ENCODE measurements at regions not wholly inside any gene's neighbourhood (a gene's known extent, or its start where the extent isn't known, plus 50 kb on each side); places are given as distances from the start of the nearest gene placed in this dataset.

DNA sequence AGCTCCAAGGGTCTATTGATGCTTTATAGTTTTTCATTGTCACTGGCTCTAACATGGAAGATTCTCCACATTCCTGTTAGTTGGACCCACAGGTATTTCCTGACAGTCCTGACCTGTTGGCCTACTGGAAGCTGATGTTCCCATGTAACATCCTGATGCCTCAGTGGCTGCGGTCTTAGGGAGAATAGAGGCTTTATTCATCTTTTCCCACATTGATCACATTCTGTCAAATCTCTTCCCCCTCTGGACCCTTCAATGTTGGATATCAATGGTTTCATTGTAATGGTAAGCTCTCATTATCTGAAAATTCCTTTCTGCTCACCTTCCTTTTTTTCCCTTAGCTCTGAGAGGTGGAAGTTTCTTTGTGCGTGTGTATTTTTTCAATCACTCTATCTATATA, 280.9 kb upstream of the TBX3 start:
- TF ChIP-seq POLR2A (IDR thresholded peaks at IDR 0.05), result no peak
- TF ChIP-seq, protein P1, sequence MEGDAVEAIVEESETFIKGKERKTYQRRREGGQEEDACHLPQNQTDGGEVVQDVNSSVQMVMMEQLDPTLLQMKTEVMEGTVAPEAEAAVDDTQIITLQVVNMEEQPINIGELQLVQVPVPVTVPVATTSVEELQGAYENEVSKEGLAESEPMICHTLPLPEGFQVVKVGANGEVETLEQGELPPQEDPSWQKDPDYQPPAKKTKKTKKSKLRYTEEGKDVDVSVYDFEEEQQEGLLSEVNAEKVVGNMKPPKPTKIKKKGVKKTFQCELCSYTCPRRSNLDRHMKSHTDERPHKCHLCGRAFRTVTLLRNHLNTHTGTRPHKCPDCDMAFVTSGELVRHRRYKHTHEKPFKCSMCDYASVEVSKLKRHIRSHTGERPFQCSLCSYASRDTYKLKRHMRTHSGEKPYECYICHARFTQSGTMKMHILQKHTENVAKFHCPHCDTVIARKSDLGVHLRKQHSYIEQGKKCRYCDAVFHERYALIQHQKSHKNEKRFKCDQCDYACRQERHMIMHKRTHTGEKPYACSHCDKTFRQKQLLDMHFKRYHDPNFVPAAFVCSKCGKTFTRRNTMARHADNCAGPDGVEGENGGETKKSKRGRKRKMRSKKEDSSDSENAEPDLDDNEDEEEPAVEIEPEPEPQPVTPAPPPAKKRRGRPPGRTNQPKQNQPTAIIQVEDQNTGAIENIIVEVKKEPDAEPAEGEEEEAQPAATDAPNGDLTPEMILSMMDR (IDR thresholded peaks at IDR 0.05), result no peak
